HL-60 (cell line): ENCODE measurements at regions not wholly inside any gene's neighbourhood (a gene's known extent, or its start where the extent isn't known, plus 50 kb on each side); places are given as distances from the start of the nearest gene placed in this dataset.
"Not testable (repeated sequence)": the region's sequence is repeated elsewhere in the genome, so short reads cannot be mapped to it uniquely, and the experiment has no call there.

ENCODE experiments used
- DNase-seq, 2 experiments: peaks; one replicate each; pipeline ENCODE4 v3.0.0-alpha.2; 2010 to 2020; ENCODE audit warnings: low read depth in 1 of 2, low spot score in 1 of 2
- H3K27ac ChIP-seq: fragments of 250-450 bp; sonication (Bioruptor Pico); replicated peaks from 2 replicates; pipeline ENCODE4 v1.5.1; 2020; ENCODE audit warnings: mild to moderate bottlenecking, moderate library complexity
- H3K27me3 ChIP-seq: fragments of 250-450 bp; sonication (Bioruptor Pico); 2 replicates; pipeline ENCODE4 v1.5.1; 2021; ENCODE audit warnings: mild to moderate bottlenecking, moderate library complexity; ENCODE audit not compliant: insufficient read depth, poor library complexity, severe bottlenecking
- H3K4me3 ChIP-seq: replicated peaks from 2 replicates; pipeline ENCODE4 v1.5.1; 2011; ENCODE audit warnings: mild to moderate bottlenecking, control low read depth, low read length; ENCODE audit not compliant: insufficient read depth
- CTCF ChIP-seq: IDR thresholded peaks from one replicate; pipeline ENCODE4 v1.5.1; 2011; ENCODE audit warnings: low read length, control low read depth, inconsistent platforms; ENCODE audit not compliant: insufficient read depth
- GABPA ChIP-seq: IDR thresholded peaks from 2 replicates; pipeline ENCODE4 v1.6.1; 2012; ENCODE audit warnings: low read depth
- POLR2AphosphoS5 ChIP-seq: IDR thresholded peaks from 2 replicates; pipeline ENCODE4 v1.6.1; 2012; ENCODE audit warnings: low read depth
- REST ChIP-seq: IDR thresholded peaks from 2 replicates; pipeline ENCODE4 v1.6.1; 2012; ENCODE audit warnings: low read depth; ENCODE audit not compliant: insufficient replicate concordance
- SPI1 ChIP-seq: IDR thresholded peaks from 2 replicates; pipeline ENCODE4 v1.6.1; 2012; ENCODE audit warnings: low read depth, mild to moderate bottlenecking, borderline replicate concordance

DNA sequence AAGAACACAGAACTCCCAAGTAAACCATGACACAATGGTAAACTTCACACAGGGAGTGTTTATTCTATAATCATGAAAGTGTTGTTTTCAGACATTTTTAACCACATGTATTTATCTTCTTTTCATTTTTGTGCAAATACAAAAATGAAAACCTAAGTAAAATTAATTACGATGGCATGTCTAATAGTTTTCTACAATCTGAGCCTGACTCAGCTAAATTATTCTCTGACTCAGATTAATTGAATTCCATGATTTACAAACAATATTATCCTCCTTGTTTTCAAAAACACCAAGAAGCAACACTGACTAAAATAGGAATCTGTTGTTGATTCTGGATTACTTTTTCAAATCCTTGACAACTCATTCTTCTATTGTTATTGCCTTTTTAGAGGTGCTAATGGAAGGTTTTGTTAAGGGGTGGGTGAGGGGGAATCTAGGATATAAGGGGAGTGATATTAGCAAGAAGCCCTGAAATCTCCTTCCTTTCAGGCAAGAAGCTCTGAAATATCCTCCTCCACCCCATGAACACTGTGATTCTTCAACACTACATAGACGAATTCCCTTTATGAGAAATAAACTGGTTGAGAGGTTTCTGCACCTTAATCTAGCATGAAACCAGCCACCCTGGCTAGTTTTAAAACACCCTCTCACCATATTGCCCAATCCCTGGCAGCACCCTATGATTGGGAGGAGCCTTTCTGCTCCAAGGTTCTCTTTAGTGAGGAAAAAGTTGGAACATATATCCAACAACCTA, 1057.7 kb upstream of the PCDH20 start:
- H3K27ac ChIP-seq, result no peak overlapping the region
- H3K27me3 ChIP-seq, result no peaks in the 10 kb centered on the region
- no peak for TF ChIP-seq CTCF
- no peak for TF ChIP-seq REST
- no peak for TF ChIP-seq GABPA
- TF ChIP-seq SPI1, result no peak
- TF ChIP-seq POLR2AphosphoS5, result no peak
- H3K4me3 ChIP-seq, result no peak overlapping the region
- DNase-seq, result no peak

DNA sequence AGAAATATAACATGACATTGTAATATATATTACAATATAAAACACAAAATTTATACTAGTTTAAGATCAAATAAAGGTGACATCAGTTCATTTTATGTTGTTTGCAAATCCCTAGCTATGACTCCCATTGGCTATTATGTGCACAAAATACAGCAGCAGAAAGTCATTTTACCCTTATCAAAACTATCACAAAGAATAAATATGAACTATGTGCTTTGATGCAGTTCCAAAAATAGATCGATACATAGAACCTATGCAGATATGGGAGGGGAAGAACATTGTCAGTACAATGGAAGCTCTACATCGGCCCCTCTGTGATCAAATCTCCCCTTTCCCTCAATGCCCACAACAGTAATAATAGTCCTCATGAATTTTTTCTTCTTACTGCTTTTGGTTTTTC, 1038.1 kb upstream of the PCDH20 start:
- Histone ChIP-seq H3K4me3 (no peak overlapping the region), H3K27ac (no peak overlapping the region), H3K27me3 (no peaks in the 10 kb centered on the region)
- TF ChIP-seq GABPA (no peak), POLR2AphosphoS5 (no peak), CTCF (no peak), SPI1 (no peak), REST (no peak)
- no peak for DNase-seq

DNA sequence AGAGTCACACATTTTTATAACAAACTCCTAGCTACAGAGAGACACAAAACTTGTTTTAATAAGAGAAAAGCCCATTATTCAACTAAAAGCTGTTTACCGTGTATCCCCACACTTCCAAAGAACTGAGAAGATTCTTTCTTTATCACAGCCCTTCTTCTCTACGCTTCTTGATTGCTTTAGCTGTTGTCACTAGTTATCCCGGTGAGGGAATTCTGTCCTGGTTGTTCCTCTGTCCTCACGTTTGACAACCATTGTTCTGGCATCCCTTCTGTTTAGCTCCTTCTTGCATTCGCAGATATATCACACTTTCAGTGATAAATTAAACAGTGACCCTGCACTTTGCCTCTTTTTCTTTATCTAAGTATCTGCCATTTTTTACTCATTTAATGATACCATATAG, 1035.1 kb upstream of the PCDH20 start:
- no peak overlapping the region for H3K4me3 ChIP-seq
- H3K27ac ChIP-seq, result no peak overlapping the region
- DNase-seq, result no peak
- H3K27me3 ChIP-seq, result no peaks in the 10 kb centered on the region
- no peak for TF ChIP-seq SPI1
- no peak for TF ChIP-seq POLR2AphosphoS5
- no peak for TF ChIP-seq CTCF
- TF ChIP-seq REST, result no peak
- no peak for TF ChIP-seq GABPA

DNA sequence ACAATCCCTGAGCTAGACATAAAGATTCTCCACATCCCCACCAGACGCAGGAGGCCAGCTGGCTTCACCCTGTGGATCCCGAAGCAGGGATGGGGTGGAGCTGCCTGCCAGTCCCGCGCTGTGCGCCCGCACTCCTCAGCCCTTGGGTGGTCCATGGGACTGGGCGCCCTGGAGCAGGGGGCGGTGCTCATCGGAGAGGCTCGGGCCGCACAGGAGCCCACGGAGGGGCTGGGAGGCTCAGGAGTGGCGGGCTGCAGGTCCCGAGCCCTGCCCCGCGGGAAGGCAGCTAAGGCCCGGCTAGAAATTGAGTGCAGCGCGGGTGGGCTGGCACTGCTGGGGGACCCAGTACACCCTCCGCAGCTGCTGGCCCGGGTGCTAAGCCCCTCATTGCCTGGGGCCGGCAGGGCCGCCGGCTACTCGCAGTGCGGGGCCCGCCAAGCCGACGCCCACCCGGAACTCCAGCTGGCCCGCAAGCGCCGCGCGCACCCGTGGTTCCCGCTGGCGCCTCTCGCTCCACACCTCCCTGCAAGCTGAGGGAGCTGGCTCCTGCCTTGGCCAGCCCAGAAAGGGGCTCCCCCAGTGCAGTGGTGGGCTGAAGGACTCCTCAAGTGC, 1032.2 kb upstream of the PCDH20 start:
- H3K4me3 ChIP-seq, H3K27ac ChIP-seq, H3K27me3 ChIP-seq, DNase-seq: not testable (repeated sequence)
